ENCODE measurements at regions not wholly inside any gene's neighbourhood (a gene's known extent, or its start where the extent isn't known, plus 50 kb on each side); places are given as distances from the start of the nearest gene placed in this dataset.

DNA sequence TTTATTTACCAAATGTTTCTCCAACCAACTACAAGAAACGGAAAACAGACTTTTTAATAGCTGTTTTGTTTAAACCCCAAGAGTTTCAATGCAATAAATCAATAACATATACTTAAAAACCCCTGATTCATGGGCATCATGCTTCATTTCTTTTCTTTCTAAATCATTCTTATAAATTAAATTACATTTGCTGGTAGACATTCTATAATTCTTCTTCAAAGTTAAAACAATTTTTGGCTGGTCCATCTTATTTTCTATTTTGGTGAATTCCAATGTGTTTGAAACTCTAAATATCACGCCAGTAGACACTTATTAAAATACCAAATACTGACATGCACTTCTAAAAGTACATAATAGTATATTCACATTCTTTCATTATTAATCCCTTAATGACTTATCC lies 408.6 kb downstream of the LIG4 start:
- intact Hi-C loops (cut with DNase I): no loop called here
- H3K9me3 ChIP-seq: no peaks in the 10 kb centered on the region
- H3K4me1 ChIP-seq: no peaks in the 10 kb centered on the region
- no peaks in the 10 kb centered on the region for H3K36me3 ChIP-seq
- no peak overlapping the region for H3K4me3 ChIP-seq
- DNase-seq (no peak), ATAC-seq (no peak)
- TF ChIP-seq, protein P1, sequence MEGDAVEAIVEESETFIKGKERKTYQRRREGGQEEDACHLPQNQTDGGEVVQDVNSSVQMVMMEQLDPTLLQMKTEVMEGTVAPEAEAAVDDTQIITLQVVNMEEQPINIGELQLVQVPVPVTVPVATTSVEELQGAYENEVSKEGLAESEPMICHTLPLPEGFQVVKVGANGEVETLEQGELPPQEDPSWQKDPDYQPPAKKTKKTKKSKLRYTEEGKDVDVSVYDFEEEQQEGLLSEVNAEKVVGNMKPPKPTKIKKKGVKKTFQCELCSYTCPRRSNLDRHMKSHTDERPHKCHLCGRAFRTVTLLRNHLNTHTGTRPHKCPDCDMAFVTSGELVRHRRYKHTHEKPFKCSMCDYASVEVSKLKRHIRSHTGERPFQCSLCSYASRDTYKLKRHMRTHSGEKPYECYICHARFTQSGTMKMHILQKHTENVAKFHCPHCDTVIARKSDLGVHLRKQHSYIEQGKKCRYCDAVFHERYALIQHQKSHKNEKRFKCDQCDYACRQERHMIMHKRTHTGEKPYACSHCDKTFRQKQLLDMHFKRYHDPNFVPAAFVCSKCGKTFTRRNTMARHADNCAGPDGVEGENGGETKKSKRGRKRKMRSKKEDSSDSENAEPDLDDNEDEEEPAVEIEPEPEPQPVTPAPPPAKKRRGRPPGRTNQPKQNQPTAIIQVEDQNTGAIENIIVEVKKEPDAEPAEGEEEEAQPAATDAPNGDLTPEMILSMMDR (IDR thresholded peaks at IDR 0.05): no peak
- H3K27me3 ChIP-seq: no peaks in the 10 kb centered on the region
- H3K27ac ChIP-seq: no peak overlapping the region

GRCh38 chr13:107803822-107804495 lies 411.4 kb downstream of the LIG4 start:
- Histone ChIP-seq H3K9me3 (no peaks in the 10 kb centered on the region), H3K27ac (no peak overlapping the region), H3K4me1 (no peaks in the 10 kb centered on the region), H3K27me3 (no peaks in the 10 kb centered on the region), H3K36me3 (no peaks in the 10 kb centered on the region), H3K4me3 (no peak overlapping the region)
- intact Hi-C loops (cut with DNase I): no loop called here
- TF ChIP-seq, protein P1 (IDR thresholded peaks at IDR 0.05): no peak
- no peak for ATAC-seq
- no peak for DNase-seq

DNA sequence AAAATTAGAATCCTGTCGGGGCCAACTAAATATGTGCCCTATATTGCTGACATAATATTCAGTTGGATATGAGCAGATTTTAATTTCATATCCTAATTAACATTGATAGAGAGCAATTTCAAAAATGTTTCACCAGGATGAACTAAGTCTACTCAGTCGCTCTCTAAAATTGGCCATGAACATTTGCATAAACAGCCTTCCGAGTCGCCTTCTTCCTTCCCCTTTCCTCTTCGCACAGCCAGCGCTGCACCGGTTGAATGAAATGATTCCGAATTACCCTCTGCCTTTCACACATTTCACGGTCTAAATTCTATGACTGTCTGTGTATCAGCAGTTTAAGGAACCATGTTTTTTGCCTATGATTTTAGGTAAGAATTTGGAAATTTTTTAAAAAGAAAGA lies 413.7 kb downstream of the LIG4 start:
- Histone ChIP-seq H3K4me3 (no peak overlapping the region), H3K4me1 (no peaks in the 10 kb centered on the region), H3K9me3 (no peaks in the 10 kb centered on the region), H3K27ac (no peak overlapping the region), H3K36me3 (no peaks in the 10 kb centered on the region), H3K27me3 (no peaks in the 10 kb centered on the region)
- DNase-seq: no peak
- ATAC-seq: no peak
- TF ChIP-seq, protein P1 (IDR thresholded peaks at IDR 0.05): no peak
- intact Hi-C loops (cut with DNase I): no loop called here

DNA sequence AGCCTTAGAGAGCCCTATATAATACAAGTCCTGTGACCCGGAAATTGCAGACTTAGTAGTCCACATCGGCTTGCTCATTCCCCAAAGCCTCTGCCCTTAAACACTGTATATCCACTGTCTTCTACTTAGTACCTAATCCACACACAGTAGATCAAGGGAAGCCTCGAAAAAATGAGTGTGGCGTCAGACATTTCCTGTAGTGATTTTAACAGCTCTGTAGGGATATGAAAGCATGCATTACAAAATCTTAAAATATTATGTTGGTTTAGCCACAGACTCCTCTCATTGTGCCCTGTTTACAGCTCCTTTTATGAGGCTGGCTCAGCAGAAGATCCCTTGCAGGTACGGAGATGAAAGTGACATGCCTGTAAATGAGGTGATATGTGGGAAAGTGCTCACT lies 416.3 kb downstream of the LIG4 start:
- TF ChIP-seq, protein P1 (IDR thresholded peaks at IDR 0.05): no peak
- Histone ChIP-seq H3K4me1 (no peaks in the 10 kb centered on the region), H3K27me3 (no peaks in the 10 kb centered on the region), H3K9me3 (no peaks in the 10 kb centered on the region), H3K27ac (no peak overlapping the region), H3K36me3 (no peaks in the 10 kb centered on the region), H3K4me3 (no peak overlapping the region)
- ATAC-seq (no peak), DNase-seq (no peak)
- intact Hi-C loops (cut with DNase I): no loop called here

- DNase-seq: no peak
- TF ChIP-seq, protein P1 (IDR thresholded peaks at IDR 0.05): no peak
- peaks cover 0 to 3% of the 10 kb centered on the region in 2 donors for H3K9me3 ChIP-seq
- no peak overlapping the region for H3K4me3 ChIP-seq
- no peaks in the 10 kb centered on the region for H3K4me1 ChIP-seq
- H3K36me3 ChIP-seq: no peaks in the 10 kb centered on the region
- intact Hi-C loops (cut with DNase I): no loop called here
- no peaks in the 10 kb centered on the region for H3K27me3 ChIP-seq
- H3K27ac ChIP-seq: no peak overlapping the region
- ATAC-seq: no peak
These were observed 424.9 kb downstream of the LIG4 start for GRCh38 chr13:107790397-107790796.

All from left lung (tissue), 4 donors.